GM12874 (cell line): ENCODE measurements at regions not wholly inside any gene's neighbourhood (a gene's known extent, or its start where the extent isn't known, plus 50 kb on each side); places are given as distances from the start of the nearest gene placed in this dataset.

ENCODE experiments used
- CTCF ChIP-seq: IDR thresholded peaks from 2 replicates; pipeline ENCODE4 v1.5.1; 2011; ENCODE audit warnings: low read depth, mild to moderate bottlenecking, control low read depth, low read length, moderate library complexity; ENCODE audit not compliant: insufficient read depth

GRCh38 chr3:168696051-168696450 is 600.3 kb upstream of the GOLIM4 start:
- TF ChIP-seq CTCF, result no peak

GRCh38 chr3:168693870-168694269 is 598.1 kb upstream of the GOLIM4 start:
- no peak for TF ChIP-seq CTCF

- TF ChIP-seq CTCF, result no peak
Measured at GRCh38 chr3:168688267-168688666, 592.5 kb upstream of the GOLIM4 start.

- TF ChIP-seq CTCF, result no peak
Measured at GRCh38 chr3:168684519-168684918, 588.8 kb upstream of the GOLIM4 start.

GRCh38 chr3:168678730-168679129 is 583.0 kb upstream of the GOLIM4 start:
- TF ChIP-seq CTCF, result no peak

- TF ChIP-seq CTCF, result no peak
Measured at GRCh38 chr3:168671091-168671490, 575.4 kb upstream of the GOLIM4 start.

- no peak for TF ChIP-seq CTCF
Measured at GRCh38 chr3:168659015-168659414, 563.3 kb upstream of the GOLIM4 start.

GRCh38 chr3:168655611-168656010 is 559.9 kb upstream of the GOLIM4 start:
- TF ChIP-seq CTCF, result no peak
